Chondrocyte (in vitro differentiated cells): ENCODE measurements at regions not wholly inside any gene's neighbourhood (a gene's known extent, or its start where the extent isn't known, plus 50 kb on each side); places are given as distances from the start of the nearest gene placed in this dataset.

Experiments used
- DNase-seq: peaks from one replicate; pipeline ENCODE4 v3.0.0; 2021; ENCODE audit warnings: mixed read lengths, low spot score
- H3K27ac Mint-ChIP-seq: one replicate; pipeline ENCODE4 v1.8.0; 2021; ENCODE audit warnings: mild to moderate bottlenecking, moderate library complexity, mixed read lengths; ENCODE audit not compliant: unreplicated experiment
- H3K27me3 Mint-ChIP-seq: 2 replicates; pipeline ENCODE4 v1.8.0; 2021; ENCODE audit warnings: low read depth, mixed read lengths
- H3K36me3 Mint-ChIP-seq: 2 replicates; pipeline ENCODE4 v1.8.0; 2021; ENCODE audit warnings: low read depth, mixed read lengths
- H3K4me1 Mint-ChIP-seq: 2 replicates; pipeline ENCODE4 v1.8.0; 2021; ENCODE audit warnings: low read depth, mild to moderate bottlenecking, mixed read lengths
- H3K4me3 Mint-ChIP-seq: one replicate; pipeline ENCODE4 v1.8.0; 2021; ENCODE audit warnings: mild to moderate bottlenecking, moderate library complexity, mixed read lengths; ENCODE audit not compliant: unreplicated experiment
- H3K9me3 Mint-ChIP-seq: 2 replicates; pipeline ENCODE4 v1.8.0; 2021; ENCODE audit warnings: low read depth, mixed read lengths
- CTCF ChIP-seq: fragments of 200-600 bp; sonication (generic); IDR thresholded peaks from 2 replicates; pipeline ENCODE4 v1.5.0; 2021; ENCODE audit warnings: antibody characterized with exemption, mild to moderate bottlenecking, moderate library complexity

- TF ChIP-seq CTCF = no peak
- no peak for DNase-seq
- no peaks in the 10 kb centered on the region for H3K36me3 Mint-ChIP-seq
- no peak overlapping the region for H3K4me3 Mint-ChIP-seq
- H3K27me3 Mint-ChIP-seq = peaks cover 2% of the 10 kb centered on the region
- H3K9me3 Mint-ChIP-seq = no peaks in the 10 kb centered on the region
- H3K4me1 Mint-ChIP-seq = no peaks in the 10 kb centered on the region
- H3K27ac Mint-ChIP-seq = no peak overlapping the region
Measured at GRCh38 chr18:66105016-66105415, 354.2 kb downstream of the CDH7 start.

GRCh38 chr18:66103550-66103949 lies 352.7 kb downstream of the CDH7 start:
- no peak overlapping the region for H3K4me3 Mint-ChIP-seq
- no peak for DNase-seq
- H3K9me3 Mint-ChIP-seq = no peaks in the 10 kb centered on the region
- TF ChIP-seq CTCF = no peak
- no peaks in the 10 kb centered on the region for H3K4me1 Mint-ChIP-seq
- H3K27me3 Mint-ChIP-seq = peaks cover 2% of the 10 kb centered on the region
- no peaks in the 10 kb centered on the region for H3K36me3 Mint-ChIP-seq
- H3K27ac Mint-ChIP-seq = no peak overlapping the region

- H3K9me3 Mint-ChIP-seq = no peaks in the 10 kb centered on the region
- no peak for TF ChIP-seq CTCF
- no peaks in the 10 kb centered on the region for H3K4me1 Mint-ChIP-seq
- H3K36me3 Mint-ChIP-seq = no peaks in the 10 kb centered on the region
- no peak overlapping the region for H3K4me3 Mint-ChIP-seq
- DNase-seq = no peak
- peaks cover 4% of the 10 kb centered on the region for H3K27me3 Mint-ChIP-seq
- no peak overlapping the region for H3K27ac Mint-ChIP-seq
Measured at GRCh38 chr18:66083078-66083477, 332.3 kb downstream of the CDH7 start.

- Mint-ChIP-seq H3K27ac (no peak overlapping the region), H3K27me3 (peaks cover 6% of the 10 kb centered on the region), H3K4me3 (no peak overlapping the region), H3K4me1 (no peaks in the 10 kb centered on the region), H3K36me3 (no peaks in the 10 kb centered on the region), H3K9me3 (peaks cover 5% of the 10 kb centered on the region)
- no peak for TF ChIP-seq CTCF
- no peak for DNase-seq
Measured at GRCh38 chr18:66078925-66079800, 328.4 kb downstream of the CDH7 start.

GRCh38 chr18:66077066-66077465 lies 326.3 kb downstream of the CDH7 start:
- Mint-ChIP-seq H3K27ac (no peak overlapping the region), H3K4me3 (no peak overlapping the region), H3K36me3 (no peaks in the 10 kb centered on the region), H3K4me1 (no peaks in the 10 kb centered on the region), H3K9me3 (peaks cover 19% of the 10 kb centered on the region), H3K27me3 (peaks cover 6% of the 10 kb centered on the region)
- TF ChIP-seq CTCF = no peak
- no peak for DNase-seq
